Colonic mucosa (tissue), 4 donors: ENCODE measurements at regions not wholly inside any gene's neighbourhood (a gene's known extent, or its start where the extent isn't known, plus 50 kb on each side); places are given as distances from the start of the nearest gene placed in this dataset.

Experiments used
- DNase-seq: peaks from one replicate; pipeline ENCODE4 v3.0.0-alpha.2; 2020
- H3K27ac ChIP-seq: fragments of 200-600 bp; one replicate; pipeline ENCODE4 v1.8.0; 2021
- H3K27me3 ChIP-seq: fragments of 200-600 bp; one replicate; pipeline ENCODE4 v1.8.0; 2021
- H3K36me3 ChIP-seq: fragments of 200-600 bp; one replicate; pipeline ENCODE4 v1.8.0; 2021
- H3K4me1 ChIP-seq: fragments of 200-600 bp; one replicate; pipeline ENCODE4 v1.8.0; 2021; ENCODE audit warnings: mild to moderate bottlenecking
- H3K4me3 ChIP-seq: fragments of 200-600 bp; one replicate; pipeline ENCODE4 v1.8.0; 2021
- H3K9ac ChIP-seq, 2 donors: one replicate each; pipeline ENCODE4 v1.7.0; 2013; ENCODE audit warnings: control low read depth in 2 of 2, low read depth in 2 of 2, low read length in 2 of 2
- H3K9me3 ChIP-seq: fragments of 200-600 bp; one replicate; pipeline ENCODE4 v1.8.0; 2021
- CTCF ChIP-seq: fragments of 200-600 bp; IDR thresholded peaks from one replicate; pipeline ENCODE4 v1.8.0; 2022; ENCODE audit warnings: antibody characterized with exemption, mild to moderate bottlenecking
- intact Hi-C: fragments of 100-400 bp; cut with DNase I; formaldehyde crosslinking; loops from one replicate; pipeline ENCODE4 v1.14.1; 2022
- donor health status: healthy.
- donor health status: DM: no; HTN: no; CAD: no.
- donor health status: DM: no; HTN: no; CAD: no.

DNA sequence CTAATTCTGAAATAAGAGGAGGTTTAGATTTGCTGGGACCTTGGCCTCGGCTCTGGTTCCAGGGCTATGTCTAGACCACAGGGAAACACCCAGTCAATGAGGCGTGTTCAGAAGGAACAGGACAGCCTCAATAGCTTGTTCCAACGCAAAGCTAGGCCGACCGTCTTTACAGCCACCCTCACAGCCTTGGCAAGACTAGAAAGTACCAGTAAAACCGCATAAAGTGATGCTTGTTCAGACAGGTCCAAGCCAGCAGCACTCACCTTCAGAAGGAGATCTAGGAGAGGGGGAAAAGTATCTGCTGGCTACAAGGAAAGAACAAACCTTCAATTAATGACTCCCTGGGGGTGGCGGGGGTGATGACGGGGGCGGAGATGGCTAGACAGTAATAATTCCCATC, 50.1 kb upstream of the LMTK2 start:
- Histone ChIP-seq H3K9me3 (no peaks in the 10 kb centered on the region), H3K4me1 (no peaks in the 10 kb centered on the region), H3K36me3 (no peaks in the 10 kb centered on the region), H3K9ac (no peak overlapping the region), H3K27me3 (no peaks in the 10 kb centered on the region), H3K4me3 (no peak overlapping the region), H3K27ac (no peak overlapping the region)
- intact Hi-C loops = no loop called here
- DNase-seq = no peak
- no peak for TF ChIP-seq CTCF
